Mesodermal cell (in vitro differentiated cells): ENCODE measurements at regions not wholly inside any gene's neighbourhood (a gene's known extent, or its start where the extent isn't known, plus 50 kb on each side); places are given as distances from the start of the nearest gene placed in this dataset.
"Not testable (repeated sequence)": the region's sequence is repeated elsewhere in the genome, so short reads cannot be mapped to it uniquely, and the experiment has no call there.

Experiments
- H3K27ac ChIP-seq: 2 replicates; pipeline ENCODE4 v1.7.0; 2013; ENCODE audit warnings: mild to moderate bottlenecking, low read depth, low read length, moderate library complexity; ENCODE audit not compliant: severe bottlenecking
- H3K36me3 ChIP-seq: 2 replicates; pipeline ENCODE4 v1.7.1; 2013; ENCODE audit warnings: mild to moderate bottlenecking, low read length, moderate library complexity; ENCODE audit not compliant: control insufficient read depth, insufficient read depth
- H3K4me1 ChIP-seq: one replicate; pipeline ENCODE4 v1.7.1; 2013; ENCODE audit warnings: mild to moderate bottlenecking, low read length; ENCODE audit not compliant: insufficient read depth, control insufficient read depth, poor library complexity, severe bottlenecking
- H3K4me3 ChIP-seq: 2 replicates; pipeline ENCODE4 v1.7.0; 2013; ENCODE audit warnings: low read length, control low read depth, mild to moderate bottlenecking; ENCODE audit not compliant: insufficient read depth, poor library complexity, severe bottlenecking; ENCODE audit errors: extremely low read depth
- H3K9me3 ChIP-seq: 2 replicates; pipeline ENCODE4 v1.7.1; 2013; ENCODE audit warnings: mild to moderate bottlenecking, low read length, moderate library complexity; ENCODE audit not compliant: control insufficient read depth
- WGBS, 2 experiments: methylation state at CpG; one replicate each; pipeline ENCODE4 v1.1.5; 2013; ENCODE audit warnings: missing lambda C conversion rate in 2 of 2; ENCODE audit not compliant: insufficient coverage in 2 of 2; 5-methylcytosine and 5-hydroxymethylcytosine counted together

- H3K9me3 ChIP-seq = no peaks in the 10 kb centered on the region
- H3K36me3 ChIP-seq = no peaks in the 10 kb centered on the region
- 81 to 96% methylated on average over 4 of the region's 5 CpGs for WGBS, 2 experiments
- peaks cover 7% of the 10 kb centered on the region for H3K4me1 ChIP-seq
- H3K27ac ChIP-seq = no peak overlapping the region
- H3K4me3 ChIP-seq = no peak overlapping the region
These were observed 376.3 kb upstream of the ZNF462 start for GRCh38 chr9:106486685-106487084.

- Histone ChIP-seq H3K4me3 (no peak overlapping the region), H3K9me3 (no peaks in the 10 kb centered on the region), H3K36me3 (no peaks in the 10 kb centered on the region), H3K27ac (no peak overlapping the region), H3K4me1 (peaks cover 7% of the 10 kb centered on the region)
- WGBS, 2 experiments = 88 to 93% methylated on average over 2 to 3 of the region's 3 CpGs
These were observed 375.7 kb upstream of the ZNF462 start for GRCh38 chr9:106487266-106487665.

GRCh38 chr9:106492126-106492525 lies 370.8 kb upstream of the ZNF462 start:
- WGBS, 2 experiments = 90 to 93% methylated on average over 2 to 4 of the region's 7 CpGs
- not testable (repeated sequence) for H3K4me3 ChIP-seq, H3K9me3 ChIP-seq, H3K4me1 ChIP-seq, H3K36me3 ChIP-seq, H3K27ac ChIP-seq

GRCh38 chr9:106500171-106500570 lies 362.8 kb upstream of the ZNF462 start:
- no peak overlapping the region for H3K4me3 ChIP-seq
- no peaks in the 10 kb centered on the region for H3K9me3 ChIP-seq
- H3K36me3 ChIP-seq = no peaks in the 10 kb centered on the region
- 89 to 100% methylated on average over 1 to 2 of the region's 6 CpGs for WGBS, 2 experiments
- no peaks in the 10 kb centered on the region for H3K4me1 ChIP-seq
- H3K27ac ChIP-seq = no peak overlapping the region

GRCh38 chr9:106501210-106501609 lies 361.8 kb upstream of the ZNF462 start:
- not testable (repeated sequence) for H3K36me3 ChIP-seq, H3K27ac ChIP-seq, H3K4me3 ChIP-seq, H3K9me3 ChIP-seq, H3K4me1 ChIP-seq
- 92 to 97% methylated on average over 10 of the region's 18 CpGs for WGBS, 2 experiments

GRCh38 chr9:106502930-106503329 lies 360.0 kb upstream of the ZNF462 start:
- Histone ChIP-seq H3K9me3 (no peaks in the 10 kb centered on the region), H3K4me3 (no peak overlapping the region), H3K36me3 (no peaks in the 10 kb centered on the region), H3K4me1 (no peaks in the 10 kb centered on the region), H3K27ac (no peak overlapping the region)
- WGBS, 2 experiments = no CpG with 5 or more reads among the region's 3 CpGs

- H3K4me3 ChIP-seq = no peak overlapping the region
- H3K36me3 ChIP-seq = no peaks in the 10 kb centered on the region
- H3K4me1 ChIP-seq = no peaks in the 10 kb centered on the region
- H3K9me3 ChIP-seq = no peaks in the 10 kb centered on the region
- WGBS, 2 experiments = 83 to 94% methylated on average over 1 to 3 of the region's 5 CpGs
- no peak overlapping the region for H3K27ac ChIP-seq
These were observed 359.2 kb upstream of the ZNF462 start for GRCh38 chr9:106503759-106504158.

GRCh38 chr9:106526716-106527204 lies 336.2 kb upstream of the ZNF462 start:
- H3K4me3 ChIP-seq = no peak overlapping the region
- no CpG with 5 or more reads among the region's 2 CpGs for WGBS, 2 experiments

GRCh38 chr9:106528158-106528557 lies 334.8 kb upstream of the ZNF462 start:
- H3K4me3 ChIP-seq = no peak overlapping the region
- H3K36me3 ChIP-seq = no peaks in the 10 kb centered on the region
- no peaks in the 10 kb centered on the region for H3K9me3 ChIP-seq
- no peak overlapping the region for H3K27ac ChIP-seq
- H3K4me1 ChIP-seq = peaks cover 7% of the 10 kb centered on the region
- WGBS, 2 experiments = 94 to 100% methylated on average over 1 to 3 of the region's 4 CpGs

More at GRCh38 chr9:106526716-106527204, 336.2 kb upstream of the ZNF462 start:
- Histone ChIP-seq H3K36me3 (no peaks in the 10 kb centered on the region), H3K27ac (no peak overlapping the region), H3K9me3 (no peaks in the 10 kb centered on the region), H3K4me1 (peaks cover 7% of the 10 kb centered on the region)

GRCh38 chr9:106529616-106530015 lies 333.4 kb upstream of the ZNF462 start:
- no peak overlapping the region for H3K27ac ChIP-seq
- H3K4me3 ChIP-seq = no peak overlapping the region
- H3K36me3 ChIP-seq = no peaks in the 10 kb centered on the region
- H3K9me3 ChIP-seq = no peaks in the 10 kb centered on the region
- peaks cover 12% of the 10 kb centered on the region for H3K4me1 ChIP-seq
- 71 to 89% methylated on average over 1 to 3 of the region's 3 CpGs for WGBS, 2 experiments

- Histone ChIP-seq H3K4me3 (no peak overlapping the region), H3K9me3 (no peaks in the 10 kb centered on the region), H3K36me3 (no peaks in the 10 kb centered on the region), H3K27ac (no peak overlapping the region), H3K4me1 (peaks cover 26% of the 10 kb centered on the region)
- WGBS, 2 experiments = 80 to 100% methylated on average over 1 of the region's 1 CpG
These were observed 331.5 kb upstream of the ZNF462 start for GRCh38 chr9:106531491-106531890.
